Posterior vena cava (tissue), 2 donors: ENCODE measurements at regions not wholly inside any gene's neighbourhood (a gene's known extent, or its start where the extent isn't known, plus 50 kb on each side); places are given as distances from the start of the nearest gene placed in this dataset.
"Not testable (repeated sequence)": the region's sequence is repeated elsewhere in the genome, so short reads cannot be mapped to it uniquely, and the experiment has no call there.

Source experiments
- DNase-seq: peaks from one replicate; pipeline ENCODE4 v3.0.0-alpha.2; 2020; ENCODE audit warnings: low spot score
- intact Hi-C, 2 donors: fragments of 100-400 bp; cut with DNase I; formaldehyde crosslinking; loops; one replicate each; pipeline versions ENCODE4 v1.14.1 to v1.14.2; 2022 to 2023
- donor health status: DM: yes; HTN: yes; CAD: no.
- donor health status: DM: yes; HTN: yes; CAD: no.

DNA sequence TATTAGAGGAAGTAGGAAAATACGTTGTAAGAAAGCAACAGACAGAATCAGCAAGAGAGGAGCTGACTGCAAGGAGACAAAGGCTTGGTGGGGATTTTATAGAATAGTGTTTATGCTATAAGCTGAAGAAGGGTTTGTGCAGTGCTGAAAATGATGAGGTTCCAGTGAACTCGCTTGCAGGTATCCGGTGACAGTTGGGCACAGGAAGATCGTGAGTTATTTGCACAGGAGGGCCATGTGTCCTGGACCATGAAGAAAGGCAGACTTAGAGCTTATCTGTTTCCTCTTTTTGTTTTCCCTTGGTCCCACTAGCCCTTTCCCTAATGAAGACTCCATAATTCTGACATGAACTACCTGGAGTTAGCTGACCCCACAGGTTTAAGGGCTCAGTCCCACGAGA, 61.4 kb downstream of the NXNL2 start:
- DNase-seq = no peak
- intact Hi-C loops = loop anchor here in 1 of 2 donors (10.0 kb wide), 1 partner anchor 148 kb away; no protein-coding TSS in a partner anchor

DNA sequence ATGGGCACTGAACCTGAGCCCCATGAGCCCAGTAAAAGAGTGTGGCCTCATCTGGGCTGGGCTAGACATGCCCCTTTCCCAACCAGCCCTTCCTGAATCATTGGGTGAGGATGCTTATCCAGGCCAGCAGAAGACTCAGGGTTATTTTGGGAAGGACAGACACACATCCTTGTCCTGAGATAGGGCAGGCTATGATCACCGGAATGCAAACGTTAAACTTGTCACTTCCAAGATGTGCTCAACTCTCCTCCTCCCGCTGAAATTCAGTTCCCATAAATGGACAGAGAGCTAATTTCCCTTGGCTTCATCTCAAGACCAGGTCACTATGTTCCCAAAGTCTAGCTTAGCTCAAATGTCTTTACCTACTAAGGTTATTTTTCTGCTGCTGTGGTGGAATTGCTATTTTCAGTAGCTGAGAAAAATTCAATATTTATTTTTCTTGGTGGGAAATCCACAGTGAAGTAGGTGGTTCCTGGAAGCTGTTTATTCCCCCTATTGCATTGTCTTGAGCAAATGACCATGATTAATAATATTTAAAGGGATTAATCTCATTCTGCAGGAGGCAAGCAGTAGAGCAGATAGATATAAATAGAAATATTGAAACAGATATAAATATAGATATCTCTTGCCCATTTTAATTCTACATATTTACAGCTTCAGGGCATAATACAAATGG, 70.0 kb downstream of the NXNL2 start:
- DNase-seq = no peak
- intact Hi-C loops = loop anchor here in 1 of 2 donors (10.0 kb wide), 1 partner anchor 180 kb away; no protein-coding TSS in a partner anchor

- intact Hi-C loops = loop anchor here in 1 of 2 donors (10.0 kb wide), 1 partner anchor 179 kb away; no protein-coding TSS in a partner anchor
- no peak for DNase-seq
Measured at GRCh38 chr9:88605512-88606362, 70.8 kb downstream of the NXNL2 start.

DNA sequence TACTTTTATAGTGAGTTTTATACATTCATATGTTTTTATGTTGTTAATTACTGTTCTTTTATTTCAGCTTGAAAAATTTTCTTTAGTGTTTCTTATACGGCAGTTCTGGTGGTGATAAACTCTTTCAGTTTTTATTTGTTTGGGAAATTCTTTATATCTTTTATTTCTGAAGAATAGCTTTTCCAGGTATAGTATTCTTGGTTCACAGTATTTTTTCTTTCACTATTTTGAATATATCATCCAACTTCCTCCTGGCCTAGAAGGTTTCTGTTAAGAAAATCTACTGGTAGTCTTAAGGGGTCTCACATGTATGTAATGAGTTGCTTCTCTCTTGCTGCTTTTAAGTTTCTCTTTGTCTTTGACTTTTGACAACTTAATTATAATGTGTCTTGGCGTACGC, 79.4 kb downstream of the NXNL2 start:
- intact Hi-C loops = no loop called here
- no peak for DNase-seq

GRCh38 chr9:88623698-88624097, 88.7 kb downstream of the NXNL2 start:
- no peak for DNase-seq
- intact Hi-C loops = no loop called here

DNA sequence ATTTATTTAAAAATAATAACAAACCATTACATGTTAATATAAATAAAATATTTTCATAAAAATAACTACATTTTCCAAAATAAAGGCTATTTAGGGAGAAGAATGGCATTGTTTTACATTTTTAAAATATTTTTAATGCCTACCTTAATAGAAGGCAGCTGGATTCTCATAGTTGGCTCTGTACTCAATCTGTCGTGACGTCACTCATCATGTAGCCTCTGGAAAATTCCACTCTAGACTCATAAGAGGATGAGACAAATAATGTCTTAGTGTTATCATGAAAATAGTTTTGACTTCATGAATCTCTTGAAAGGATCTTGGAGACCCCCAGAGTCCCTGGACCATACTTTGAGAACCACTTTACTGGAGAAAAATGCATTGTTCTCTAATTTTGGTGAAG, 93.1 kb downstream of the NXNL2 start:
- intact Hi-C loops = no loop called here
- no peak for DNase-seq

DNA sequence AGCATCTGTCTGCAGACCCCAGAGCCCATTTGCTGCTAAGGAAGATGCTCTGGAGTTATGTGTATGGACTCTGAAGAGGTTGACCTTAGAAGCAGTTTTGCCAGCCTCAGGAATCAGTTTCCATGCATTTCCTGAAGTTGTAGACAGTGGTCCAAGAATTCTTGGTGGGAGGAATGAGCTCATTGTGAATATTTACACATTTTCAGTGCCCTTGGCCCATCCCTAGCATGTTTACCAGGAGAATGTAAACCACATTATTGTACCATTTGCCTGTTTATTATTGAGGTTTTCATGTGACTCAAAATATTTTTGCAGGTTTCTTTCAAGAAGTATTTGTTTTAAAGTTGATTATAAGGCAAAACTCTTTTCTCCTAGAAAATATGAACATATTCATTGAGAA, 93.8 kb downstream of the NXNL2 start:
- no peak for DNase-seq
- intact Hi-C loops = no loop called here

DNA sequence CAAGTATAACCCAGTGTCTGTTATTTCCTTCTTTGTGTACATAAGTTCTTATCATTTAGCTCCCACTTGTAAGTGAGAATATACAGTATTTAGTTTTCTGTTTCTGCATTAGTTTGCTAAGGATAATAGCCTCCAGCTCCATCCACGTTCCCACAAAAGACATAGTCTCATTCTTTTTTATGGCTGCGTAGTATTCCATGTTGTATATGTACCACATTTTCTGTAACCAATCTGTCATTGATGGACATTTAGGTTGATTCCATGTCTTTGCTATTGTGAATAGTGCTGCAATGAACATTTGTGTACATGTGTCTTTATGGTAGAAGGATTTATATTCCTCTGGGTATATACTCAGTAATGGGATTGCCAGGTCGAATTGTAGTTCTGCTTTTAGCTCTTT, 95.6 kb downstream of the NXNL2 start:
- intact Hi-C loops = loop anchor here in 1 of 2 donors (5.0 kb wide), 1 partner anchor 1133 kb away; the partner anchor contains the start of gene DAPK1
- not testable (repeated sequence) for DNase-seq

DNA sequence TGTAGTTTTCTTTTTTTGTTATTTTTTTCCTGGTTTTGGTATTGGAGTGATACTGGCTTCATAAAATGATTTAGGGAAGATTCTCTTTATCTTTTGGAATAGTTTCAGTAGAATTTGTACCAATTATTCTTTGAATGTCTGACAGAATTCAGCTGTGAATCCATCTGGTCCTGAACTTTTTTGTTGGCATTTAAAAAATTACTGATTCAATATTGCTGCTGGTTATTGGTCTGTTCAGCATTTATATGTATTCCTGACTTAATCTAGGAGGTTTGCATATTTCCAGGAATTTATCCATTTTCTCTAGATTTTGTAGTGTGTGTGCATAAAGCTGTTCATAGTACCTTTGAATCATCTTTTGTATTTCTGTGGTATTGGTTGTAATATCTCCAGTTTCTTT, 100.2 kb downstream of the NXNL2 start:
- intact Hi-C loops = loop anchor here in 1 of 2 donors (5.0 kb wide), 1 partner anchor 282 kb away; no protein-coding TSS in a partner anchor
- no peak for DNase-seq

GRCh38 chr9:88641456-88642240, 106.7 kb downstream of the NXNL2 start:
- intact Hi-C loops = no loop called here
- DNase-seq = no peak

- intact Hi-C loops = no loop called here
- DNase-seq = no peak
Measured at GRCh38 chr9:88642336-88642735, 107.4 kb downstream of the NXNL2 start.

GRCh38 chr9:88643931-88644330, 109.0 kb downstream of the NXNL2 start:
- intact Hi-C loops = no loop called here
- no peak for DNase-seq

GRCh38 chr9:88645172-88645878, 110.3 kb downstream of the NXNL2 start:
- intact Hi-C loops = no loop called here
- DNase-seq = no peak

DNA sequence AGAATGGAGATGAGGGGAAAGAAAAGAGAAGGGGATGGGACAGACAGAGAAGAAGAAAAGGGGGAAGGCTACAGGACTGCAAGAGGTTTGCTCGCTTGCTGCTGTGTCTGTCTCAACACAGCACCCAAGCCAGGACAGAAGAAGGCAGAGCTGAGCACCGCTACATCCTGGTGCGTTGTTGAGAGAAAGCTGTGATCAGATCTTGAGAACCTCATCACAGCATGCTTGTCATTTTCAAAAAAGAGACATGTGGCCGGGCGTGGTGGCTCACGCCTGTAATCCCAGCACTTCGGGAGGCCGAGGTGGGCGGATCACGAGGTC, 110.9 kb downstream of the NXNL2 start:
- intact Hi-C loops = no loop called here

DNA sequence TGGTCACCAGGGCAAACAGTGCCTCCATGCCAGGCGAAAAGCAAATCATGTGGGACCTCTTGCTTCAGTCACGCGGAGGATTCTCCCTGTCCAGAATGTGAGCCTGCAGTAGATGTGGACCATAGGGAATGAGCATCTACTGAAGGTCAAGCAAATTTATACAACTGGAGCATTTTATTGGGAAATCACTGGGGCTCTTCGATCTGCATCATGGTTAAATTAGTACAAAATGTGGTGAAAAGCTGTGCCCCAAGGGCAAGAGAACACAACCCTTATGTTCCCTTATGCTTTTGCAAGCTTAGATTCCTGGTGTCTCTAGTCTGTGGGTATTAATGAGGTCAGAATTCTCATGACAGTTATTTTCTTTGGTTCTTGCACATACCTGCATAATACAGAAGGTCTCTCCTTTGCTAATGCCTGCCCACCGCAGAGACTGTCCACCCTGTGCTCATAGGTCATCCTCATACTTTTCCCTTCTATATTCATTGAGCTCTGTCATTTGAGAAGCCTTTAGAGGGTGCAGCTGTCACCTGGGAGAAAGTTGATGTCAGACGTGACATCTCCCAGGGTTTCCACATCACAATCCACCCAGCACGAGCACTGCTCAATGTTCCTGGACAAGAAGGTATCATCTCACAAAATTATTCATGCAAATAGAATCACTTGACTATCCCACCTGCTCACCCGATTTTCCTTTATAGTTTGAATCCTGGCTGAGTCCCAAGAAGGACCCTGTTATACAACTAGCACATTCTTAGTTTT, 111.7 kb downstream of the NXNL2 start:
- no peak for DNase-seq
- intact Hi-C loops = no loop called here

More for the DNA sequence above, 110.9 kb downstream of the NXNL2 start:
- no peak for DNase-seq

DNA sequence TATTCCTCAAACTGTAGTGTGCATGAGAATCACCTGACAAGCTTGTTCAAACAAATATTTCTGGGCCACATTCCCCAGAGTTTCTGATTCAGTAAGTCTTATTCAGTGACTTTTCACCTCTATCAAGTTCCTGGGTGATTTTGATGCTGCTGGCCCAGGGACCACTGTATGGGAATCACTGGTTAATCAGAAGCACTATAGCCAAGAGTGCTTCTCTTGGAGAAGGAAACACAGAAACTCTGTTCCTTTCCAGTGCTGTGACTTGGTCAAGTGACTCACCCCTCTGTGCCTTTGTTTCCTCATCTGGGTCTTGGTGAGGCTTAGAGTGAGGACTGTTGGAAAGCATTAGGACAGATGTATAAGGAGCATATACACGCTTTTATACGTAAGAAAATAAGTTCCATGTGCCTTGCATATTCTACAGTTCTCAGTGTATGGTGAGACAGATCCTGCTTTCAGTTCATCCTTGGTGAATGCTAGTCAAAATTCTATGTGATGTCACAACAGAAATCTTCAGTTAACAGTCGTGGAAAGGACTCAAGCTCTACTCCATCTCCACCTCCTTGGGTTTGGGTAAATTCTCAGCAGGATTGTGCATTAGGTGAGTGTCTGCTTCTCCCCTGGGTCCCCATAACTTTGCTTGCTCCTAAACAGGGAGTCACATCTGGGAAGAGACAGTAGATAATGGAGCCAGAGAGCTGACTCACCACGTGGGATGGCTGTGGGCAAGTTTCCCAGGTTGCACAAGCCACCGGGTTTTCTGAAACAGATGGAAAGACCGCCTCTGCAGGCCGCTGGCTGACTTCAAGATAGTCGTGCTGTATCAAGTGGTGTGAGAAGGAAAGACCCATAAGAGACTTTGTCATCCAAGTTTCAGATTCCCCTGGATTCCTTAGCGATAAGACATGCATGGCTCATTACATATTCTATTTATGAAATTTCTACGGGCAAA, 117.0 kb downstream of the NXNL2 start:
- peak; percentile 96 for DNase-seq
- intact Hi-C loops = no loop called here

DNA sequence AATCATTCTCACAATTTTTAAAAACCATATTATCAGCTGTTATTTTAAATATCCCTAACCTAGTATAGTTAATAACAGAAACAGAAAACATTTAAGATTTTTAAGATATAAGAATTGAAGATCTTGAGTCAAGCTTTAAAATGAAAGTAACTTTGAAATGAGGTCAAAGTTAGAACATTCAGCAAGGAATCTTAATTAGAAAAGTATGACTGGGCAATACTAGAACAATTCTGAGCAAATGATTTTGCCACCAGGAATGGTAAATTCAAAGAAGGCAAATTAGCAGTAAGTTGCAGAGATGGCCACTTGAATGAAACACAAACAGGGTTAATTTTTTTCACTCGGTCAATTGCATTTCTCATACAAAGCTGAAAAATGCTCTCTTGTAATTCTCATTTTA, 117.9 kb downstream of the NXNL2 start:
- DNase-seq = no peak
- intact Hi-C loops = no loop called here
